ENCODE measurements at regions not wholly inside any gene's neighbourhood (a gene's known extent, or its start where the extent isn't known, plus 50 kb on each side); places are given as distances from the start of the nearest gene placed in this dataset.
"Not testable (repeated sequence)": the region's sequence is repeated elsewhere in the genome, so short reads cannot be mapped to it uniquely, and the experiment has no call there.

DNA sequence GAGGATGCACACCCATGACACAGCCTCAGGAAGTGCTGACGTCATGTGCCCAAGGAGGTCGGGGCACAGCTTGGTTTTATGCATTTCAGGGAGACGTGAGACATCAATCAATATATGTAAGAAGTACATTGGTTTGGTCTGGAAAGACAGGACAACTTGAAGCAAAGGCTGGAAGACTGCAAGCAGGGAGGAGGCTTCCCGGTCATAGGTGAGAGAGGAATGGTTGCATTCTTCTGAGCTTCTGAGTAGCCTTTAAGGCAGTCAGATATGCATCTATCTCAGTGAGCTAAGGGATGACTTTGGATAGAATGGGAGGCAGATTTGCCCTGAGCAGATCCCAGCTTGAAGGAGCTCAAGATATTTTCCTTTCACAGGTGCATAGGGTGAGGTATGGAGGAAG is 349.5 kb downstream of the TYW1 start:
- no peak for DNase-seq
- WGBS, 2 experiments (ENCODE audit: low coverage in 1 of 2, low lambda C conversion rate in 2 of 2, missing lambda C conversion rate in 2 of 2), result 95 to 97% methylated on average over 4 of the region's 4 CpGs
- no peaks in the 10 kb centered on the region for H3K27me3 ChIP-seq (replicated peaks; ENCODE audit: insufficient read depth)
- no peak overlapping the region for H2AFZ ChIP-seq
- no peaks in the 10 kb centered on the region for H3K4me1 ChIP-seq (ENCODE audit: insufficient read depth)
- H3K36me3 ChIP-seq (ENCODE audit: low read depth), result no peaks in the 10 kb centered on the region
- H3K4me3 ChIP-seq, result no peak overlapping the region
- H3K4me2 ChIP-seq (ENCODE audit: unreplicated experiment), result no peak overlapping the region
- no peak overlapping the region for H3K9ac ChIP-seq
- no peaks in the 10 kb centered on the region for H3K9me3 ChIP-seq (ENCODE audit: low read depth)
- in situ Hi-C loops (cut with MboI), result no loop called here
- no peaks in the 10 kb centered on the region for H3K79me2 ChIP-seq (ENCODE audit: insufficient read depth)
- no peaks in the 10 kb centered on the region for H3K9me2 ChIP-seq (ENCODE audit: insufficient read depth)
- no peak overlapping the region for H3K27ac ChIP-seq
- H3F3A ChIP-seq (ENCODE audit: insufficient read depth), result no peaks in the 10 kb centered on the region
- TF ChIP-seq EZH2phosphoT487 (IDR thresholded peaks at IDR 0.05; ENCODE audit: insufficient read depth, low read depth) (no peak), EZH2 (IDR thresholded peaks at IDR 0.05; ENCODE audit: insufficient read depth, poor library complexity, severe bottlenecking) (no peak)
- H4K20me1 ChIP-seq (ENCODE audit: insufficient read depth), result no peaks in the 10 kb centered on the region

DNA sequence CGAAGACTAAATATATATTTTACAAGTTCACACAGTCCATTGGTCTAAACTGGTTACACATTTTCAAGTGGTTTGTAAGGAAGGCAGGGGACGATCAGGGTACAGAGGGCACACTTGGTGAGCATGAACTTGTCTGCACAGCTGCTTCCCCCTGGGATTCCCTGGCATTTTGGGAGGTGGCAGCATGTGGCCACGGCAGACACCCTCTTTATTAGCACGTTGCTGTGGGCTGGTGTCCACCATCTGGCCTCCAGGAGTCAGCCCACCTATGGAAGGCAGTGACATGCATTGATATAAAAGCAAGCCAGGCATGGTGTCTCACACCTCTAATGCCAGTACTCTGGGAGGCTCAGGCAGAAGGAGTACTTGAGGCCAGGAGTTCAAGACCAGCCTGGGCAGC is 350.2 kb downstream of the TYW1 start:
- 71 to 83% methylated on average over 4 of the region's 4 CpGs for WGBS, 2 experiments (ENCODE audit: low coverage in 1 of 2, low lambda C conversion rate in 2 of 2, missing lambda C conversion rate in 2 of 2)
- Histone ChIP-seq H3K79me2 (ENCODE audit: insufficient read depth) (no peaks in the 10 kb centered on the region), H3F3A (ENCODE audit: insufficient read depth) (no peaks in the 10 kb centered on the region), H3K4me1 (ENCODE audit: insufficient read depth) (no peaks in the 10 kb centered on the region), H3K9me2 (ENCODE audit: insufficient read depth) (no peaks in the 10 kb centered on the region), H3K4me2 (ENCODE audit: unreplicated experiment) (no peak overlapping the region), H3K27ac (no peak overlapping the region), H3K9me3 (ENCODE audit: low read depth) (no peaks in the 10 kb centered on the region), H3K36me3 (ENCODE audit: low read depth) (no peaks in the 10 kb centered on the region), H3K27me3 (replicated peaks; ENCODE audit: insufficient read depth) (no peaks in the 10 kb centered on the region), H2AFZ (no peak overlapping the region), H3K9ac (no peak overlapping the region), H3K4me3 (no peak overlapping the region), H4K20me1 (ENCODE audit: insufficient read depth) (no peaks in the 10 kb centered on the region)
- no peak for TF ChIP-seq EZH2 (IDR thresholded peaks at IDR 0.05; ENCODE audit: insufficient read depth, poor library complexity, severe bottlenecking)
- TF ChIP-seq EZH2phosphoT487 (IDR thresholded peaks at IDR 0.05; ENCODE audit: insufficient read depth, low read depth), result no peak
- in situ Hi-C loops (cut with MboI), result no loop called here
- DNase-seq, result no peak

DNA sequence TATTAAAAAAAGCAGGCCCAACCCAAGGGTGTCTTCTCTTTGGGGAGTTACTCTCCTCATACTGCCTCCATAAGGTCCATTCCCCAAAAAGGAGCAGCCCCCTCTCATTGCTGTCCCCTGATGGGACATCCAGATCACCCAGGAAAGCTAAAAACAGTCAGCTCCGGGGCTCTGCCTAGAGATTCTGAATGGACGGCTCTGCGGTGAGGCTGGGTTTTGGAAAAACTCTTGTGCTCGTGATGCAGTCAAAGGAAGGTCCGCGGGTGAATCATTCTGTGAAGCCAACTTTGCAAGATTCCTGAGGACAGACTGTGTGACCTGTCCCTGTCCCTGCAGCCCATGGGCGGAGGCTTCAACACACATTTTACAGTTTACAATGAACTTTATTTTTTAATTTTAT is 351.5 kb downstream of the TYW1 start:
- H3K9me3 ChIP-seq (ENCODE audit: low read depth), result no peaks in the 10 kb centered on the region
- no peaks in the 10 kb centered on the region for H3K9me2 ChIP-seq (ENCODE audit: insufficient read depth)
- TF ChIP-seq EZH2phosphoT487 (IDR thresholded peaks at IDR 0.05; ENCODE audit: insufficient read depth, low read depth) (no peak), EZH2 (IDR thresholded peaks at IDR 0.05; ENCODE audit: insufficient read depth, poor library complexity, severe bottlenecking) (no peak)
- in situ Hi-C loops (cut with MboI), result no loop called here
- no peaks in the 10 kb centered on the region for H3K4me1 ChIP-seq (ENCODE audit: insufficient read depth)
- H2AFZ ChIP-seq, result no peak overlapping the region
- no peak for DNase-seq
- no peak overlapping the region for H3K9ac ChIP-seq
- H3K79me2 ChIP-seq (ENCODE audit: insufficient read depth), result no peaks in the 10 kb centered on the region
- 96 to 97% methylated on average over 7 of the region's 7 CpGs for WGBS, 2 experiments (ENCODE audit: low coverage in 1 of 2, low lambda C conversion rate in 2 of 2, missing lambda C conversion rate in 2 of 2)
- H3K4me2 ChIP-seq (ENCODE audit: unreplicated experiment), result no peak overlapping the region
- H3K36me3 ChIP-seq (ENCODE audit: low read depth), result no peaks in the 10 kb centered on the region
- H3F3A ChIP-seq (ENCODE audit: insufficient read depth), result no peaks in the 10 kb centered on the region
- H3K4me3 ChIP-seq, result no peak overlapping the region
- no peak overlapping the region for H3K27ac ChIP-seq
- H3K27me3 ChIP-seq (replicated peaks; ENCODE audit: insufficient read depth), result no peaks in the 10 kb centered on the region
- H4K20me1 ChIP-seq (ENCODE audit: insufficient read depth), result no peaks in the 10 kb centered on the region

DNA sequence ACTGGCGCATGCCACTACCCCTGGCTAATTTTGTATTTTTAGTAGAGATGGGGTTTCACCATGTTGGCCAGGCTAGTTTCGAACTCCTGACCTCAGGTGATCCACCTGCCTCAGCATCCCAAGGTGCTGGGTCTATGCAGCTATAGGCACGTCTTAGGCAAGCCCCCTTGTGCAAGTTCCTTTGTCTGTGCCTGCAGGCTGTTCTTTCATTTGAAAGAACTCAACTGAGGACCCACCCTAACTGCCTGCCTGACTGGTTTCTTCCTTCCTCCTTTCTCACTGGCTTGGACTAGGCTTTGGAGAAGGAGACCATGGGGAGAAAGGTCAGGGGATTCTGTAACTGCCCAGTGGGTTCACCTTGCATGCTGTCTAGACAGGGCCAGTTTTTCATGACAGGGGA is 361.0 kb downstream of the TYW1 start:
- H3K9me3 ChIP-seq (ENCODE audit: low read depth); H3K27ac ChIP-seq; DNase-seq; H3K9me2 ChIP-seq (ENCODE audit: insufficient read depth); H4K20me1 ChIP-seq (ENCODE audit: insufficient read depth); H3F3A ChIP-seq (ENCODE audit: insufficient read depth); H3K36me3 ChIP-seq (ENCODE audit: low read depth); H2AFZ ChIP-seq; in situ Hi-C loops (cut with MboI); H3K4me1 ChIP-seq (ENCODE audit: insufficient read depth); H3K4me3 ChIP-seq; H3K79me2 ChIP-seq (ENCODE audit: insufficient read depth); H3K4me2 ChIP-seq (ENCODE audit: unreplicated experiment); H3K27me3 ChIP-seq (replicated peaks; ENCODE audit: insufficient read depth); H3K9ac ChIP-seq: not testable (repeated sequence)
- 74 to 83% methylated on average over 3 of the region's 3 CpGs for WGBS, 2 experiments (ENCODE audit: low coverage in 1 of 2, low lambda C conversion rate in 2 of 2, missing lambda C conversion rate in 2 of 2)

DNA sequence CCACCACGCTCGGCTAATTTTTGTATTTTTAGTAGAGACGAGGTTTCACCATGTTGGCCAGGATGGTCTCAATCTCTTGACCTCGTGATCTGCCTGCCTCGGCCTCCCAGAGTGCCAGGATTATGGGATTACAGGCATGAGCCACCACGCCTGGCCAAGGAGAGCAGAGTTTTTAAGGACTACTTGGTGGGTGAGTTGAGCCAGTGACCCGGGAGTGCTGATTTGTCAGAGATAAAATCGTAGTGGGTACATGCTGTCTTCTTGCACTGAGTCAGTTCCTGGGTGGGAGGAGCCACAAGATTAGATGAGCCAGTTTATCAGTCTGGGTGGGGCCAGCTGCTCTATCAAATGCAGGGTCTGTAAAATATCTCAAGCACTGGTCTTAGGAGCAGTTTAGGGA is 361.7 kb downstream of the TYW1 start:
- H3K4me2 ChIP-seq (ENCODE audit: unreplicated experiment); H3K4me3 ChIP-seq; H2AFZ ChIP-seq; H3K4me1 ChIP-seq (ENCODE audit: insufficient read depth); H3K9me3 ChIP-seq (ENCODE audit: low read depth); H3K9ac ChIP-seq; H3K36me3 ChIP-seq (ENCODE audit: low read depth); H3K9me2 ChIP-seq (ENCODE audit: insufficient read depth); H3F3A ChIP-seq (ENCODE audit: insufficient read depth); H3K27ac ChIP-seq; DNase-seq; H3K27me3 ChIP-seq (replicated peaks; ENCODE audit: insufficient read depth); H3K79me2 ChIP-seq (ENCODE audit: insufficient read depth); in situ Hi-C loops (cut with MboI); H4K20me1 ChIP-seq (ENCODE audit: insufficient read depth): not testable (repeated sequence)
- WGBS, 2 experiments (ENCODE audit: low coverage in 1 of 2, low lambda C conversion rate in 2 of 2, missing lambda C conversion rate in 2 of 2), result 79 to 80% methylated on average over 8 of the region's 8 CpGs

DNA sequence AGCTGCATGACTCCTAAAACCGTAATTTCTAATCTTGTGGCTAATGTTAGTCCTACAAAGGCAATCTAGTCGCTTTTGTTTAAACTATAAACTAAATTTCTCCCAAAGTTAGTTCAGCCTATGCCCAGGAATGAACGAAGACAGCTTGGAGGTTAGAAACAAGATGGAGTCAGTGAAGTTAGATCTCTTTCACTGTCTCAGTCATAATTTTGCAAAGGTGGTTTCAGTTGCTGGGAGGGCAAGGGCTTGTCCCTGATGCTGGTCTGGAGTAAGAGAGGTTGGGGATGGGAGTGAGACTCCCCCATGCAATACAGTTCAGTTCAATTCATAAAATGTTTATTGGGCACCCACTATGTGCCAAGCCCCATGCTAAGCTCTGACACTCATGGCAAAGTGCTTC is 362.1 kb downstream of the TYW1 start:
- H3K9ac ChIP-seq; H3K4me1 ChIP-seq (ENCODE audit: insufficient read depth); H3K36me3 ChIP-seq (ENCODE audit: low read depth); H4K20me1 ChIP-seq (ENCODE audit: insufficient read depth); DNase-seq; H3K27ac ChIP-seq; H2AFZ ChIP-seq; H3K27me3 ChIP-seq (replicated peaks; ENCODE audit: insufficient read depth); H3K79me2 ChIP-seq (ENCODE audit: insufficient read depth); H3K9me3 ChIP-seq (ENCODE audit: low read depth); H3K4me3 ChIP-seq; H3F3A ChIP-seq (ENCODE audit: insufficient read depth); H3K4me2 ChIP-seq (ENCODE audit: unreplicated experiment); H3K9me2 ChIP-seq (ENCODE audit: insufficient read depth); in situ Hi-C loops (cut with MboI): not testable (repeated sequence)
- WGBS, 2 experiments (ENCODE audit: low coverage in 1 of 2, low lambda C conversion rate in 2 of 2, missing lambda C conversion rate in 2 of 2), result 66 to 71% methylated on average over 3 of the region's 3 CpGs

All from GM23248 (cell line).